GM12878 (cell line): ENCODE measurements at regions not wholly inside any gene's neighbourhood (a gene's known extent, or its start where the extent isn't known, plus 50 kb on each side); places are given as distances from the start of the nearest gene placed in this dataset.
"Not testable (repeated sequence)": the region's sequence is repeated elsewhere in the genome, so short reads cannot be mapped to it uniquely, and the experiment has no call there.

Source experiments
- ATAC-seq: fragments of 200-7000 bp; cut with Tn5 transposase; 3 replicates; pipeline ENCODE4 v1.9.1; 2020; ENCODE audit warnings: mild to moderate bottlenecking, moderate library complexity
- BruUV-seq: library from RNA; stranded (reverse); fragments of 400-500 nt; replicated peaks from 2 replicates; lab custom pipeline; 2021; lab: Mats Ljungman, UMichigan
- CTCF ChIA-PET: fragments of 300-600 bp; sonication (Branson Sonifier 250); formaldehyde crosslinking; extraction: SDS; loops from one replicate; lab custom pipeline; 2021; ENCODE audit warnings: inconsistent platforms; lab: Yijun Ruan, JAX
- POLR2A ChIA-PET: fragments of 350-600 bp; formaldehyde crosslinking; extraction: SDS; loops from one replicate; lab custom pipeline; 2021; ENCODE audit warnings: inconsistent platforms; lab: Charles Lee
- RAD21 ChIA-PET: fragments of 300-600 bp; sonication (Branson Sonifier 250); formaldehyde crosslinking; loops from one replicate; lab custom pipeline; 2023; ENCODE audit warnings: antibody characterized with exemption; ENCODE audit not compliant: unreplicated experiment; lab: Charles Lee
- SMC1A ChIA-PET: fragments of 300-600 bp; sonication (Branson Sonifier 250); formaldehyde crosslinking; loops from one replicate; lab custom pipeline; 2023; ENCODE audit not compliant: unreplicated experiment, uncharacterized antibody; lab: Charles Lee
- DNase-seq: peaks from one replicate; pipeline ENCODE4 v3.0.0-alpha.2; 2011; ENCODE audit warnings: low read depth, low spot score
- FAIRE-seq: peaks from 3 replicates; lab custom pipeline; 2011; peaks lifted over from hg19 to GRCh38; lab: Jason Lieb, UNC
- H2AFZ ChIP-seq: 2 replicates; pipeline ENCODE4 v1.6.0; 2011; ENCODE audit warnings: low read depth, low read length, control low read depth; ENCODE audit not compliant: control insufficient read depth
- H3K27ac ChIP-seq: 2 replicates; pipeline ENCODE4 v1.5.1; 2011; ENCODE audit warnings: control low read depth; ENCODE audit not compliant: control insufficient read depth, insufficient read depth
- H3K27me3 ChIP-seq, 2 experiments: replicated peaks in 1 of 2; 2 replicates each; pipeline versions ENCODE4 v1.6.0 to v1.6.1; 2011; ENCODE audit warnings: low read length in 1 of 2; ENCODE audit not compliant: control insufficient read depth in 2 of 2, insufficient read depth in 2 of 2
- H3K36me3 ChIP-seq, 2 experiments: 2 replicates each; pipeline ENCODE4 v1.5.1; 2011; ENCODE audit warnings: low read length in 1 of 2; ENCODE audit not compliant: control insufficient read depth in 2 of 2, insufficient read depth in 2 of 2
- H3K4me1 ChIP-seq: 2 replicates; pipeline ENCODE4 v1.6.1; 2011; ENCODE audit warnings: mild to moderate bottlenecking, low read length, moderate library complexity, mixed read lengths; ENCODE audit not compliant: control insufficient read depth, insufficient read depth
- H3K4me2 ChIP-seq: 2 replicates; pipeline ENCODE4 v1.6.0; 2011; ENCODE audit warnings: control low read depth; ENCODE audit not compliant: control insufficient read depth, insufficient read depth
- H3K4me3 ChIP-seq: fragments of 200-600 bp; sonication (generic); 2 replicates; pipeline ENCODE4 v1.5.1; 2016
- H3K79me2 ChIP-seq: 2 replicates; pipeline ENCODE4 v1.6.0; 2011; ENCODE audit warnings: low read length; ENCODE audit not compliant: control insufficient read depth, insufficient read depth
- H3K9ac ChIP-seq: 2 replicates; pipeline ENCODE4 v1.8.0; 2011; ENCODE audit warnings: low read length, control low read depth, mixed read lengths; ENCODE audit not compliant: control insufficient read depth, insufficient read depth
- H3K9me3 ChIP-seq: replicated peaks from 3 replicates; pipeline ENCODE4 v1.5.1; 2011; ENCODE audit warnings: mild to moderate bottlenecking, low read length; ENCODE audit not compliant: control insufficient read depth, insufficient read depth
- H4K20me1 ChIP-seq: 2 replicates; pipeline ENCODE4 v1.6.0; 2011; ENCODE audit not compliant: control insufficient read depth, insufficient read depth
- WGBS: methylation state at CpG from one replicate; pipeline ENCODE4 v1.1.6; 2016; ENCODE audit warnings: low lambda C conversion rate; ENCODE audit not compliant: insufficient replicate concordance, insufficient coverage; ENCODE audit errors: missing lambda C conversion rate; 5-methylcytosine and 5-hydroxymethylcytosine counted together
- in situ Hi-C: fragments of 300-500 bp; cut with MboI; formaldehyde crosslinking; loops from 9 replicates; pipeline ENCODE4 v1.14.3; 2018; ENCODE audit warnings: mixed read lengths
- intact Hi-C: fragments of 100-400 bp; cut with micrococcal nuclease; formaldehyde crosslinking; loops from one replicate; pipeline ENCODE4 v1.14.2; 2022; ENCODE audit not compliant: unreplicated experiment

DNA sequence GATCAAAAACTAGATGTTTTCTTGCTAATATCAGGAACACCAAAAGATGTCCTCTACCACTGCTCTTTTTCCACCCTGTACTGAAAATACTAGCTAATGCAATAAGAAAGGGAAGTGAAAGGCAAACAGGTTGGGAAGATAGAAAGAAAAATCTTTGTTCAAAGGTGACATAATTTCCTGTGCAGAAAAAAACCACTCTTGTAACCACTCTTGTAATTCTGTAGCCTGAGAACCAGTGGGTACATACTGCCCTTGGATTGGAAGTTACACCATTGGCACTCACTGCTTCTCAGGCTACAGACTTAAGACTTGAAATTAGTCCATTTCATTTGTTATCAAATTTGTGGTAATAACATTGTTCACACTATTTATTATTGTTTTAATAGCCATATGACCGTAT is 263.0 kb upstream of the TGIF2LX start:
- CTCF ChIA-PET, RAD21 ChIA-PET: not testable (repeated sequence)
- no CpG with 5 or more reads among the region's 1 CpG for WGBS

DNA sequence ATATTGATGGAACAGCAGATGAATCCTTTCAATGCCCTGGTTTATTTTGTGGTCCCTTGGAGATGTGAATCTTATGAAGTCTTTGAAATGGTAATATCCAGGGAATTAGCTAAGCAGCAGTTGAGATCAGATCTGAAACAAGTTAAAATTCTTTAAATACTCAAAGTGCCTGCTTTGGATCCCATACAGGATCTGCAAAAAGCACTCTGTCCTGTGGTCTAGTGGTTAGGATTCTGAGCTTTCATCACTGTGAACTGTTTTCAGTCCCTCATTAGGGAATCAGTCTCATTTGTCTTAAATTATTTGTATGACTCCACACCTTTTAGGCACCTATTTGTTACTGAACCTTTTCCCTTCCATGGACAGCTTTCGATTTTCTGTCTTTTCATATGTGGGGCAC is 215.2 kb upstream of the TGIF2LX start:
- ATAC-seq, H3K27me3 ChIP-seq, BruUV-seq, POLR2A ChIA-PET, FAIRE-seq, RAD21 ChIA-PET, H3K27ac ChIP-seq, H4K20me1 ChIP-seq, H3K4me2 ChIP-seq, intact Hi-C loops, H3K36me3 ChIP-seq, H3K9ac ChIP-seq, H3K9me3 ChIP-seq, DNase-seq, H3K4me1 ChIP-seq, H2AFZ ChIP-seq, H3K4me3 ChIP-seq, H3K79me2 ChIP-seq, CTCF ChIA-PET, SMC1A ChIA-PET, in situ Hi-C loops: not testable (repeated sequence)
- WGBS = no CpG with 5 or more reads among the region's 1 CpG

More for the DNA sequence above, 263.0 kb upstream of the TGIF2LX start:
- H3K27ac ChIP-seq, H3K79me2 ChIP-seq, DNase-seq, H3K9ac ChIP-seq, H3K4me2 ChIP-seq, BruUV-seq, intact Hi-C loops, H3K4me3 ChIP-seq, H2AFZ ChIP-seq, H4K20me1 ChIP-seq, H3K36me3 ChIP-seq, ATAC-seq, POLR2A ChIA-PET, in situ Hi-C loops, SMC1A ChIA-PET, H3K4me1 ChIP-seq, H3K9me3 ChIP-seq, H3K27me3 ChIP-seq: not testable (repeated sequence)
- FAIRE-seq = peak; percentile 52

DNA sequence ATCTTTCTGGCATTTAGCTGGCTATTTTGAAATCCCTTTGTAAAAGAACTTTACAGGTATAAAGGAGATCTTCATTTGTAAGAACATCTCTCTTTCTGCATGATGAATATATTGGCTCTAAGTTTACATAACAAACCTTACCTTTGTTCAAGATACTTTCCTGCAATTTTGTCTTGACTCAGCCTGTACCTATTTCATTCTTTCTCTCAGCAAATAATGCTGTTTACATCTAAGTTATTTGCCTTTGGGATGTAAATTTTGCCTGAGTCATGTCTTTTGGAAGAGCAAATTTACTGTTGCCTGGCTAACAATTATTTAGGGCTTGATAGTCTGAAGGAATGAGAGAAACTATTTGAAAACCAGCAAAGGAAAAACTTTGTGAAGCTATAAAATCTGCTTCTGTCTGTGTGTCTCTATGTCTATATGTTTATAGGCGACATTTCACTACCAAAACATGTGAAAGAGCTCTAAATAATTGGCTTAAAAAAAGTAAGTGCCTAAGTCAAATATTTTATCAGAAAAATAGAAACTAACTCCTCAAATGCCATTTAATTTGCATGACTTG is 214.3 kb upstream of the TGIF2LX start:
- FAIRE-seq = peak; percentile 38
- intact Hi-C loops = not testable (repeated sequence)

GRCh38 chrX:89734367-89734766 is 187.3 kb upstream of the TGIF2LX start:
- DNase-seq, CTCF ChIA-PET, FAIRE-seq, in situ Hi-C loops, POLR2A ChIA-PET, H3K79me2 ChIP-seq, BruUV-seq, H3K4me2 ChIP-seq, H3K36me3 ChIP-seq, H3K9ac ChIP-seq, SMC1A ChIA-PET, ATAC-seq, H3K27me3 ChIP-seq, H2AFZ ChIP-seq, H3K9me3 ChIP-seq, intact Hi-C loops, H4K20me1 ChIP-seq, H3K4me3 ChIP-seq, H3K27ac ChIP-seq, H3K4me1 ChIP-seq, RAD21 ChIA-PET: not testable (repeated sequence)
- WGBS = 55% methylated on average over 11 of the region's 11 CpGs

More for the DNA sequence above, 214.3 kb upstream of the TGIF2LX start:
- H3K4me1 ChIP-seq, DNase-seq, BruUV-seq, H4K20me1 ChIP-seq, H3K27ac ChIP-seq, in situ Hi-C loops, H3K79me2 ChIP-seq, POLR2A ChIA-PET, H3K27me3 ChIP-seq, H3K4me2 ChIP-seq, SMC1A ChIA-PET, ATAC-seq, H2AFZ ChIP-seq, H3K9me3 ChIP-seq, H3K36me3 ChIP-seq, H3K9ac ChIP-seq, RAD21 ChIA-PET, CTCF ChIA-PET, H3K4me3 ChIP-seq: not testable (repeated sequence)
- WGBS = 0% methylated on average over 1 of the region's 1 CpG
